ENCODE measurements at regions not wholly inside any gene's neighbourhood (a gene's known extent, or its start where the extent isn't known, plus 50 kb on each side); places are given as distances from the start of the nearest gene placed in this dataset.

GRCh38 chr1:29424266-29424665 is 187.9 kb downstream of the PTPRU start:
- no peak overlapping the region for H3K4me3 ChIP-seq (replicated peaks in 1 of 3; ENCODE audit: insufficient read depth in 1 of 3, low read depth in 2 of 3, low read length in 3 of 3)
- H3K9ac ChIP-seq (ENCODE audit: insufficient read depth, low read depth, low read length): no peak overlapping the region
- DNase-seq (ENCODE audit: low spot score): no peak
- H3K79me2 ChIP-seq (ENCODE audit: insufficient read depth, low read length): no peaks in the 10 kb centered on the region
- no peak for FAIRE-seq
- no peaks in the 10 kb centered on the region for H4K20me1 ChIP-seq (ENCODE audit: insufficient read depth, low read length)
- TF ChIP-seq MED13 (CRISPR knock-in tag; IDR thresholded peaks at IDR 0.05): no peak
- no peak for TF ChIP-seq CEBPB (IDR thresholded peaks at IDR 0.05; ENCODE audit: borderline replicate concordance, low read depth, low read length)
- TF ChIP-seq TSC22D2 (CRISPR knock-in tag; IDR thresholded peaks at IDR 0.05; ENCODE audit: borderline replicate concordance): no peak
- no peak for TF ChIP-seq ZFX (CRISPR knock-in tag; IDR thresholded peaks at IDR 0.05; ENCODE audit: low read depth)
- no peak for TF ChIP-seq TRIM22 (IDR thresholded peaks at IDR 0.05)
- TF ChIP-seq MLLT10 (CRISPR knock-in tag; IDR thresholded peaks at IDR 0.05): no peak
- no peak for TF ChIP-seq CHD2 (IDR thresholded peaks at IDR 0.05; ENCODE audit: low read depth, low read length)
- no peak for TF ChIP-seq ZNF513 (CRISPR knock-in tag; conservative IDR thresholded peaks at IDR 0.05)
- no peak for TF ChIP-seq ARID4A (CRISPR knock-in tag; IDR thresholded peaks at IDR 0.05; ENCODE audit: borderline replicate concordance)
- no peak for TF ChIP-seq RARA (CRISPR knock-in tag; IDR thresholded peaks at IDR 0.05)
- no peak for TF ChIP-seq BRF2 (CRISPR knock-in tag; IDR thresholded peaks at IDR 0.05)
- no peak for TF ChIP-seq ZNF724P (CRISPR knock-in tag; IDR thresholded peaks at IDR 0.05; ENCODE audit: borderline replicate concordance)
- TF ChIP-seq ZNF674 (CRISPR knock-in tag; IDR thresholded peaks at IDR 0.05; ENCODE audit: low read depth): no peak
- TF ChIP-seq ZNF562 (CRISPR knock-in tag; IDR thresholded peaks at IDR 0.05; ENCODE audit: borderline replicate concordance): no peak
- ChIA-PET POLR2A (no interaction called here), CTCF (ENCODE audit: low intra/inter-chr PET ratio, low total read pairs) (no interaction called here)
- in situ Hi-C loops (cut with HindIII; ENCODE audit: extremely low pct_ligation_motif_present, low pct_unique_long_range_greater_than_20kb) (no loop called here), intact Hi-C loops (cut with micrococcal nuclease; ENCODE audit: unreplicated experiment) (no loop called here)
- no peaks in the 10 kb centered on the region for H3K4me1 ChIP-seq (ENCODE audit: insufficient read depth, low read length)
- no peaks in the 10 kb centered on the region for H3K27me3 ChIP-seq (ENCODE audit: control insufficient read depth in 1 of 2, insufficient read depth in 2 of 2, low read length in 2 of 2)
- ATAC-seq: no peak
- no peaks in the 10 kb centered on the region for H3K36me3 ChIP-seq (replicated peaks in 1 of 2; ENCODE audit: control insufficient read depth in 1 of 2, insufficient read depth in 2 of 2, low read length in 2 of 2)
- H3K9me3 ChIP-seq (ENCODE audit: low read length): no peaks in the 10 kb centered on the region
- H3K27ac ChIP-seq (ENCODE audit: extremely low read length, insufficient read depth, low read length): no peak overlapping the region
- H3K4me2 ChIP-seq (ENCODE audit: low read depth, low read length): no peak overlapping the region
- WGBS (ENCODE audit: low lambda C conversion rate): 34% methylated on average over 2 of the region's 2 CpGs
- no TSS peak for BruUV-seq (replicated peaks)
- H2AFZ ChIP-seq (ENCODE audit: low read length): no peak overlapping the region
